ENCODE measurements at regions not wholly inside any gene's neighbourhood (a gene's known extent, or its start where the extent isn't known, plus 50 kb on each side); places are given as distances from the start of the nearest gene placed in this dataset.
"Not testable (repeated sequence)": the region's sequence is repeated elsewhere in the genome, so short reads cannot be mapped to it uniquely, and the experiment has no call there.

DNA sequence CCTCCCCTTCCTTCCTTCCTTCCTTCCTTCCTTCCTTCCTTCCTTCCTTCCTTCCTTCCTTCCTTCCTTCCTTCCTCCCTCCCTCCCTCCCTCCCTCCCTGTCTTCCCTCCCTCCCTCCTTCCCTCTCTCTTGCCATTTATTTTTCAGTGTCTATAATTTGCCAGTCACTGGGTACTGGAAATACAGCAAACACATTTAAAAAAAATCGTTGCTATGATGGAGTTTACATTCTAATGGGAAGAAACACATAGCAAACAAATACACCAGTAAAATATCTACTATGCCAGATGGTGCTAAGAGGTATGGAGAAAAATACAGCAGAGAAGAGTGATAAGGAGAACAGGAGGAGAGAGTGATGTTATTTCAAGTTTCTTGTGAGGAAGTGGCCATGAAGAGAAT is 309.5 kb downstream of the CTH start:
- Histone ChIP-seq H3K9me3 (no peaks in the 10 kb centered on the region), H3K4me3 (no peak overlapping the region), H3K4me1 (no peaks in the 10 kb centered on the region), H3K36me3 (ENCODE audit: low read depth, missing control alignments) (no peaks in the 10 kb centered on the region), H3K27ac (no peak overlapping the region), H3K27me3 (no peaks in the 10 kb centered on the region)
- intact Hi-C loops (cut with DNase I; ENCODE audit: low total_unique reads), result no loop called here
- TF ChIP-seq POLR2A (IDR thresholded peaks at IDR 0.05), result no peak
- TF ChIP-seq, protein P1, sequence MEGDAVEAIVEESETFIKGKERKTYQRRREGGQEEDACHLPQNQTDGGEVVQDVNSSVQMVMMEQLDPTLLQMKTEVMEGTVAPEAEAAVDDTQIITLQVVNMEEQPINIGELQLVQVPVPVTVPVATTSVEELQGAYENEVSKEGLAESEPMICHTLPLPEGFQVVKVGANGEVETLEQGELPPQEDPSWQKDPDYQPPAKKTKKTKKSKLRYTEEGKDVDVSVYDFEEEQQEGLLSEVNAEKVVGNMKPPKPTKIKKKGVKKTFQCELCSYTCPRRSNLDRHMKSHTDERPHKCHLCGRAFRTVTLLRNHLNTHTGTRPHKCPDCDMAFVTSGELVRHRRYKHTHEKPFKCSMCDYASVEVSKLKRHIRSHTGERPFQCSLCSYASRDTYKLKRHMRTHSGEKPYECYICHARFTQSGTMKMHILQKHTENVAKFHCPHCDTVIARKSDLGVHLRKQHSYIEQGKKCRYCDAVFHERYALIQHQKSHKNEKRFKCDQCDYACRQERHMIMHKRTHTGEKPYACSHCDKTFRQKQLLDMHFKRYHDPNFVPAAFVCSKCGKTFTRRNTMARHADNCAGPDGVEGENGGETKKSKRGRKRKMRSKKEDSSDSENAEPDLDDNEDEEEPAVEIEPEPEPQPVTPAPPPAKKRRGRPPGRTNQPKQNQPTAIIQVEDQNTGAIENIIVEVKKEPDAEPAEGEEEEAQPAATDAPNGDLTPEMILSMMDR (IDR thresholded peaks at IDR 0.05), result no peak
- 70 to 88% methylated on average over 1 of the region's 1 CpG for WGBS, 2 donors
- no peak for DNase-seq

DNA sequence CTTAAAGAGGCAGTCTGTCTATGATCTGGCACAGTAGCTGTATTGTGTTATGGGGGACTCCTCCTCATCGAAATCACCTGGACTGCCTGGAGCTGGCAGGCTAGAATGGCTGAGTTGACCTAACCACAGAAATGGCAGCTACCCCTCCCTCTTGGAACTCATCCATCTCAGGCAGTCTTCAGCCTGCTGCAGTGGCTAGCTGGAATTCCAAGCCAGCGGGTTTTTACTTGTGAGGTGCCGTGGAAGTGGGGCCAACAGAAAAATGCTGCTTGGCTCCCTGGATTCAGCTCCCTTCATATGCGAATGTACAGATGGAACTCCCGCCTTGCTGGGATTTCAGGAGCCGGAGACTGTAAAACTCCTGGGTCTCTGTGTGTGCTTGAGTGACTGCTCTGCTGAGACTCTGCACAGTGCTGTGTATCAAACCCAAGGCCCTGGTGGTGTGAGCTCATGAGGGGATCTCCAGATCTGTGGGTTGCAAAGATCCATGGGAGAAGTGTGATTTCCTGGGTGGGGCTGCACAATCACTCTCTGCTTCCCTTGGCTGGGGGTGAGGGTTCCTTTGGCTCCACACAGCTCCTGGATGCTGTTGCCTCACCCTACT is 316.9 kb downstream of the CTH start:
- Histone ChIP-seq H3K27ac (no peak overlapping the region), H3K4me3 (no peak overlapping the region), H3K9me3 (no peaks in the 10 kb centered on the region), H3K36me3 (ENCODE audit: low read depth, missing control alignments) (no peaks in the 10 kb centered on the region), H3K27me3 (no peaks in the 10 kb centered on the region), H3K4me1 (no peaks in the 10 kb centered on the region)
- TF ChIP-seq, protein P1 (IDR thresholded peaks at IDR 0.05), result no peak
- no peak for TF ChIP-seq POLR2A (IDR thresholded peaks at IDR 0.05)
- no peak for DNase-seq
- 84 to 90% methylated on average over 5 to 6 of the region's 6 CpGs for WGBS, 2 donors
- intact Hi-C loops (cut with DNase I; ENCODE audit: low total_unique reads), result no loop called here

DNA sequence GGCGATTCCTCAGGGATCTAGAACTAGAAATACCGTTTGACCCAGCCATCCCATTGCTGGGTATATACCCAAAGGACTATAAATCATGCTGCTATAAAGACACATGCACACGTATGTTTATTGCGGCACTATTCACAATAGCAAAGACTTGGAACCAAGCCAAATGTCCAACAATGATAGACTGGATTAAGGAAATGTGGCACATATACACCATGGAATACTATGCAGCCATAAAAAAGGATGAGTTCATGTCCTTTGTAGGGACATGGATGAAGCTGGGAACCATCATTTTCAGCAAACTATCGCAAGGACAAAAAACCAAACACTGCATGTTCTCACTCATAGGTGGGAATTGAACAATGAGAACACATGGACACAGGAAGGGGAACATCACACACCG is 311.1 kb downstream of the PTGER3 start:
- WGBS, 2 donors, result 92 to 96% methylated on average over 6 of the region's 6 CpGs
- H3K4me3 ChIP-seq; intact Hi-C loops (cut with DNase I; ENCODE audit: low total_unique reads): not testable (repeated sequence)

DNA sequence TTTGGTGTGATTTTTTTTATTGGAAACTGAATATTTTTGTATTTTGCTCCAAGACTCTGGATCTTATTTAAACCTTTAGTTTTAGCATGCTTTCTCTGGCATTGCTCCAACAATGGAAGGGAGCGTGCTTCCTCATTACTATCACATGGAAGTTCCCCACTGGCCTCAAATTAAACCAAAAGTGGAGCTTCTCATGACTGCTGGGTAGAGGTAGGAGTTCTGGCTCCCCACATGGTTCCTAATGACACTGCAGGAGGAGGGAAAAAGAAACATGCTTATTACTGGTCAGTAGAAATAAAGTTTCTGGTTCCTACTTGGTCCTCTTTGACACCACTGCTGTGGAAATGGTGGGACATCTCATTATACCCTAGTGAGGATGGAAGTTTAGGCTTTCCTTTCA is 310.5 kb downstream of the PTGER3 start:
- no peak overlapping the region for H3K27ac ChIP-seq
- no peak for DNase-seq
- no peak overlapping the region for H3K4me3 ChIP-seq
- WGBS, 2 donors, result 74 to 75% methylated on average over 1 of the region's 1 CpG
- H3K9me3 ChIP-seq, result no peaks in the 10 kb centered on the region
- H3K27me3 ChIP-seq, result no peaks in the 10 kb centered on the region
- intact Hi-C loops (cut with DNase I; ENCODE audit: low total_unique reads), result no loop called here
- no peaks in the 10 kb centered on the region for H3K4me1 ChIP-seq
- TF ChIP-seq POLR2A (IDR thresholded peaks at IDR 0.05), result no peak
- TF ChIP-seq, protein P1 (IDR thresholded peaks at IDR 0.05), result no peak
- no peaks in the 10 kb centered on the region for H3K36me3 ChIP-seq (ENCODE audit: low read depth, missing control alignments)

More for the DNA sequence above, 311.1 kb downstream of the PTGER3 start:
- H3K36me3 ChIP-seq (ENCODE audit: low read depth, missing control alignments); H3K4me1 ChIP-seq; H3K27ac ChIP-seq; H3K27me3 ChIP-seq; DNase-seq; H3K9me3 ChIP-seq: not testable (repeated sequence)

DNA sequence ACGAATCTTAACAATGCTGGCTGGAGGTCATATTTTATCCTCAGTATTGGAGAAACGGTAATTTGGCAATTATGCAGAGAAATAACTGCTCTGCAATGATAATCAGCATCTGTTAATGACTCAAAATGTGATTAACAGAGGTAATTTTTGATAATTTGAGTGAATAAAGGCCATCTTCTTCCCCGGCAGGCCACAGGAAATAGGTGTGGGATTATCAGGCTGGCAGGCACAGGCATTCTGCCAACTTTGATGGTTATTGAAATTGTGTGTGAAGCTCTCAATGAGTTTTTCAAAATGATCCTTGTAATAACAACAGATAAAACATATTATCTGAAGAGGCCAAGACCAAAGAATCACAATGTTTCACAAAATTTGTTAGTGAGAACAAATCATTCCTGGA is 309.0 kb downstream of the PTGER3 start:
- WGBS, 2 donors, result 19 to 20% methylated on average over 3 of the region's 3 CpGs
- TF ChIP-seq POLR2A (IDR thresholded peaks at IDR 0.05), result no peak
- TF ChIP-seq, protein P1 (IDR thresholded peaks at IDR 0.05), result no peak
- no peaks in the 10 kb centered on the region for H3K9me3 ChIP-seq
- no peaks in the 10 kb centered on the region for H3K27me3 ChIP-seq
- no peak for DNase-seq
- intact Hi-C loops (cut with DNase I; ENCODE audit: low total_unique reads), result no loop called here
- no peak overlapping the region for H3K27ac ChIP-seq
- H3K36me3 ChIP-seq (ENCODE audit: low read depth, missing control alignments), result no peaks in the 10 kb centered on the region
- H3K4me3 ChIP-seq, result no peak overlapping the region
- no peaks in the 10 kb centered on the region for H3K4me1 ChIP-seq
